ENCODE measurements at regions not wholly inside any gene's neighbourhood (a gene's known extent, or its start where the extent isn't known, plus 50 kb on each side); places are given as distances from the start of the nearest gene placed in this dataset.

- H3K9ac ChIP-seq (ENCODE audit: low read depth, low read length): no peak overlapping the region
- H3K9me3 ChIP-seq (ENCODE audit: control insufficient read depth, insufficient read depth, low read length): no peaks in the 10 kb centered on the region
- H3K36me3 ChIP-seq (ENCODE audit: insufficient read depth, low read length): no peaks in the 10 kb centered on the region
- no peaks in the 10 kb centered on the region for H3K4me1 ChIP-seq (ENCODE audit: insufficient read depth, low read length)
These were observed 2102.3 kb upstream of the AGA start for GRCh38 chr4:179544496-179544895.

DNA sequence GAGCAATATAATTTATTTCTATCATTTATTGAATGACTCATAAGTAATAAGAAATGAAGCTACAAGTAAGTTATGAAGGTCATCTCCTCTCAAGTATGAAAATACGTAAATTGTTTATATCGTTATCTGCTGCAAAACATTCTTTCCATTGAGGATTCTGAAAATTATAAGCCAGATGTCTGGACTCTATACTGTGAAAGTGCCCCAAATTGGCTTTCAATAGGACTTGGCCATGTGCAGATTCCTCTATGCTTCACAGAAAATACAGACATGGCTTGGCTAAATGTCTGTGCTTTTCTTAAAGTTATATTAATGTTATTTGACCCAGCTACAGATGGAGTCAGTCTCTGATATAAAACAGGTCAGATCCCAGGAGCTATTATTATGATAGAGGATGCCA, 2109.9 kb upstream of the AGA start:
- H3K9me3 ChIP-seq (ENCODE audit: control insufficient read depth, insufficient read depth, low read length): no peaks in the 10 kb centered on the region
- H3K36me3 ChIP-seq (ENCODE audit: insufficient read depth, low read length): no peaks in the 10 kb centered on the region
- H3K9ac ChIP-seq (ENCODE audit: low read depth, low read length): no peak overlapping the region
- H3K4me1 ChIP-seq (ENCODE audit: insufficient read depth, low read length): no peaks in the 10 kb centered on the region

- Histone ChIP-seq H3K4me1 (ENCODE audit: insufficient read depth, low read length) (no peaks in the 10 kb centered on the region), H3K9ac (ENCODE audit: low read depth, low read length) (no peak overlapping the region), H3K36me3 (ENCODE audit: insufficient read depth, low read length) (no peaks in the 10 kb centered on the region), H3K9me3 (ENCODE audit: control insufficient read depth, insufficient read depth, low read length) (no peaks in the 10 kb centered on the region; the same call in 1 of the 2 replicates)
These were observed 2121.5 kb upstream of the AGA start for GRCh38 chr4:179563741-179564140.

GRCh38 chr4:179569549-179569948, 2127.3 kb upstream of the AGA start:
- H3K9ac ChIP-seq (ENCODE audit: low read depth, low read length): no peak overlapping the region
- no peaks in the 10 kb centered on the region for H3K36me3 ChIP-seq (ENCODE audit: insufficient read depth, low read length)

DNA sequence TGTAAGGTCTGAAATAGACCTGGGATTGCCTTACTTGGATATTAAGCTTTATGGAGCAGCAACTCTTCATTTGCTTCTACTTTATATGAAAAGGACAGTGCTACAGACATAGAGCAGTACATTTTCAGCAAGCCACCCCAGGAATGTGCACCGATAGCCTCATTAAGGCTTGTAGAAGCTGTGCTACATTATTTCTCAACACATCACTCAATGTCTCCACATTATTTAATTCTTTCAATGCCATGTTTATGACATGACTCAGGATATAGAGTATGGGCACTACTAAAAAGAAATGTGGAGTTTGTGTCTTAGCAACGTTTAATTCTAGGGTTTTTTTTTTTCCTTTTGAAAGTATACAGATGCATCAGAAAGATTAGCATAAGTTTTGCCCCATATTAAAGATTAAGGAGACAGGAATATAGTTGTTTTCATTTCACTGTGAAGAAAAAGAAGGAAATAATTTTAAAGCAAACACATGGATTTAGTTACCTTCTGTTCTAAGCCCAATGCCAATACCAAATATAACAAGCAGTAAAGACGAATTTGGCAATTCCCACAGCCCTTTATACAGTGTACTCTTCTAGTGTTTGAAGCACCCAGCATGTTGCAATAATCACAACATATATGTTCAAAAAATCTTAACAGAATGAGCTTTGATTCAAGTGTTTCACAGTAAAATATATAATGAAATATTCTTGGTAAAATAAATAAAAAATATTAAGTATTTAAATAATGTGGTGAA, 2140.1 kb upstream of the AGA start:
- H3K4me1 ChIP-seq (ENCODE audit: insufficient read depth, low read length): no peaks in the 10 kb centered on the region
- no peak overlapping the region for H3K9ac ChIP-seq (ENCODE audit: low read depth, low read length)
- no peaks in the 10 kb centered on the region for H3K36me3 ChIP-seq (ENCODE audit: insufficient read depth, low read length)
- H3K9me3 ChIP-seq (ENCODE audit: control insufficient read depth, insufficient read depth, low read length): no peaks in the 10 kb centered on the region

More at GRCh38 chr4:179569549-179569948, 2127.3 kb upstream of the AGA start:
- H3K4me1 ChIP-seq (ENCODE audit: insufficient read depth, low read length): no peaks in the 10 kb centered on the region
- peaks cover 4% of the 10 kb centered on the region; the same call in 1 of the 2 replicates for H3K9me3 ChIP-seq (ENCODE audit: control insufficient read depth, insufficient read depth, low read length)

- Histone ChIP-seq H3K9me3 (ENCODE audit: control insufficient read depth, insufficient read depth, low read length) (no peaks in the 10 kb centered on the region), H3K4me1 (ENCODE audit: insufficient read depth, low read length) (no peaks in the 10 kb centered on the region), H3K36me3 (ENCODE audit: insufficient read depth, low read length) (no peaks in the 10 kb centered on the region), H3K9ac (ENCODE audit: low read depth, low read length) (no peak overlapping the region)
These were observed 2141.0 kb upstream of the AGA start for GRCh38 chr4:179583221-179583620.

DNA sequence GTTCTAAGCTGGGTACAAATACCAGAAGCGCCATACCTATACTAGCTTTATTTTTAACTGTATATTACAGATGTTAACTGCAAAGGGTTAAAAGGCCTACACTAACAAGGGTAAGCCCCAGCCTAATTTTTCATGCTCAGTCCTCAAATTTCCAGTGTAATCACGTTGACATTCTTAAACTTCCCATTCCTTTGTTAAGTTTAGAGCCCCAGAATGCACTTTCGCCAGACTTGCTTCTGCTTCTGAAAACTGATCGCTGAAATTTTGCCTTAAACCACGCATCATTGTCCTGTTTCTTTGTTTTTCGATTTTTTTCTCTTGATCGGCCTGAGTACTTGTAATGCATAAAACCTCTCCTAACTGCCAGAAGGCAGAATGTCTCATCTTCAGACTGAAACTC, 2141.9 kb upstream of the AGA start:
- Histone ChIP-seq H3K4me1 (ENCODE audit: insufficient read depth, low read length) (no peaks in the 10 kb centered on the region), H3K9me3 (ENCODE audit: control insufficient read depth, insufficient read depth, low read length) (no peaks in the 10 kb centered on the region), H3K9ac (ENCODE audit: low read depth, low read length) (no peak overlapping the region), H3K36me3 (ENCODE audit: insufficient read depth, low read length) (no peaks in the 10 kb centered on the region)

GRCh38 chr4:179585761-179586160, 2143.5 kb upstream of the AGA start:
- Histone ChIP-seq H3K36me3 (ENCODE audit: insufficient read depth, low read length) (no peaks in the 10 kb centered on the region), H3K4me1 (ENCODE audit: insufficient read depth, low read length) (no peaks in the 10 kb centered on the region), H3K9ac (ENCODE audit: low read depth, low read length) (no peak overlapping the region), H3K9me3 (ENCODE audit: control insufficient read depth, insufficient read depth, low read length) (no peaks in the 10 kb centered on the region)

- Histone ChIP-seq H3K9me3 (ENCODE audit: control insufficient read depth, insufficient read depth, low read length) (no peaks in the 10 kb centered on the region; the same call in 1 of the 2 replicates), H3K4me1 (ENCODE audit: insufficient read depth, low read length) (no peaks in the 10 kb centered on the region), H3K9ac (ENCODE audit: low read depth, low read length) (no peak overlapping the region), H3K36me3 (ENCODE audit: insufficient read depth, low read length) (no peaks in the 10 kb centered on the region)
These were observed 2144.2 kb upstream of the AGA start for GRCh38 chr4:179586460-179586859.

DNA sequence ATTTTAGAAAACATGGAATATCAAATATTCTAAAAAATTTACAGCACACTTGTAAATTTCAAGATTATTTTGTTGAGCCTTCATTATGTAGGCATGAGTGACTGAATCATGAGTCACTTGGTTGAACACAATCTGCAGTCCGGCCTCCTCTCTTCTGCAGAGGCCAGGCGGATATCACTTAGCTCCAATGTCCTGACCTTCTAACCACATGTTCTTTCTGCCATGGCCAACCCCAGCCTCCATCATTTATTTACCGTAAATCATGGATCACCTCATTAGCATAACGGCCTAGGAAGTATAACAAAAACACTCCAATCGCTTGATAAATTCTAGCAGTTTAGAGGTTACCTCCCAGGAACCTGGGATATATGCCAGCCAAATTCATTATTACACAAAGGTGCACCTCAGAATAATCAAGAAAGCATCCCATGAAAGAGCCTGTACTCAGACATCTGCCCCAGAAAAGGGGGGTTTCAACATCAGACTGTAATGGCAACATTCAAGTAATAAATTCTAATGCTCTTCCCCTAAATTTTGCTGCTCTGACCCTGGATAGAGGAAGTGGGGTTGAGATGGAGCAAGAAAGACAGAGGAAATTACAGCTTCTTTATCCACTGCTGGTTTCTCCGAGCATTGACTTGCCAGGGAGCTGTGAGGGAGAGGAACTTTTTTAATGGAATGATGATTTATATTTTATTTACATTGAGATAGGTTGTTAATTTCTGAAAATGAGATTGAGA, 2153.6 kb upstream of the AGA start:
- Histone ChIP-seq H3K9ac (ENCODE audit: low read depth, low read length) (no peak overlapping the region), H3K9me3 (ENCODE audit: control insufficient read depth, insufficient read depth, low read length) (peaks cover 2% of the 10 kb centered on the region; the same call in 1 of the 2 replicates), H3K36me3 (ENCODE audit: insufficient read depth, low read length) (no peaks in the 10 kb centered on the region), H3K4me1 (ENCODE audit: insufficient read depth, low read length) (no peaks in the 10 kb centered on the region)

- no peaks in the 10 kb centered on the region for H3K4me1 ChIP-seq (ENCODE audit: insufficient read depth, low read length)
- no peak overlapping the region for H3K9ac ChIP-seq (ENCODE audit: low read depth, low read length)
- H3K36me3 ChIP-seq (ENCODE audit: insufficient read depth, low read length): no peaks in the 10 kb centered on the region
- H3K9me3 ChIP-seq (ENCODE audit: control insufficient read depth, insufficient read depth, low read length): 0 out of 2 replicates have a peak, but pooled peaks cover 2% of the 10 kb centered on the region
These were observed 2154.4 kb upstream of the AGA start for GRCh38 chr4:179596621-179597020.

DNA sequence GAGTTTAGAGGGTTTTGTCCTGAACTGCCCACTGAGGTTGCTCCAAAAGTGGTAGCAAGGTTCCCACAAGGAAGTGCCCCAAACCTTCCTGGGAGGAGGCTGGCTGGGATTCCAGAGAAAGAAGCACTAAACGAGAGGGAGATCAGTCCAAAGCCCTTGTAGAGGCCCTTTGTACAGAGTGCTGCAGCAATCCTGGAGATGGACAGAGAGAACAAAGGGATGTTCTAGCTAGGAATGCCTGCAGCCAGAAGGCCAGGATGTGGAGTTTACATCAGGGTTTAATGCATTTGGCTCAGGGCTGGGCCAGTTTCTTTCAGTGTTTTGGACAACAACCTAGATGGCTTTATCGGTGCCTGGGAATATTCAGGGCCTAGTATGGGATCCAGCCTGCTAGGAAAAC, 2155.1 kb upstream of the AGA start:
- Histone ChIP-seq H3K4me1 (ENCODE audit: insufficient read depth, low read length) (no peaks in the 10 kb centered on the region), H3K9me3 (ENCODE audit: control insufficient read depth, insufficient read depth, low read length) (0 out of 2 replicates have a peak, but pooled peaks cover 2% of the 10 kb centered on the region), H3K36me3 (ENCODE audit: insufficient read depth, low read length) (no peaks in the 10 kb centered on the region), H3K9ac (ENCODE audit: low read depth, low read length) (no peak overlapping the region)

- no peaks in the 10 kb centered on the region for H3K4me1 ChIP-seq (ENCODE audit: insufficient read depth, low read length)
These were observed 2159.4 kb upstream of the AGA start for GRCh38 chr4:179601671-179602070.

GRCh38 chr4:179605196-179605595, 2163.0 kb upstream of the AGA start:
- Histone ChIP-seq H3K9me3 (ENCODE audit: control insufficient read depth, insufficient read depth, low read length) (no peaks in the 10 kb centered on the region), H3K9ac (ENCODE audit: low read depth, low read length) (no peak overlapping the region), H3K4me1 (ENCODE audit: insufficient read depth, low read length) (no peaks in the 10 kb centered on the region), H3K36me3 (ENCODE audit: insufficient read depth, low read length) (no peaks in the 10 kb centered on the region)

More at GRCh38 chr4:179601671-179602070, 2159.4 kb upstream of the AGA start:
- no peaks in the 10 kb centered on the region for H3K9me3 ChIP-seq (ENCODE audit: control insufficient read depth, insufficient read depth, low read length)
- no peak overlapping the region for H3K9ac ChIP-seq (ENCODE audit: low read depth, low read length)
- H3K36me3 ChIP-seq (ENCODE audit: insufficient read depth, low read length): no peaks in the 10 kb centered on the region

DNA sequence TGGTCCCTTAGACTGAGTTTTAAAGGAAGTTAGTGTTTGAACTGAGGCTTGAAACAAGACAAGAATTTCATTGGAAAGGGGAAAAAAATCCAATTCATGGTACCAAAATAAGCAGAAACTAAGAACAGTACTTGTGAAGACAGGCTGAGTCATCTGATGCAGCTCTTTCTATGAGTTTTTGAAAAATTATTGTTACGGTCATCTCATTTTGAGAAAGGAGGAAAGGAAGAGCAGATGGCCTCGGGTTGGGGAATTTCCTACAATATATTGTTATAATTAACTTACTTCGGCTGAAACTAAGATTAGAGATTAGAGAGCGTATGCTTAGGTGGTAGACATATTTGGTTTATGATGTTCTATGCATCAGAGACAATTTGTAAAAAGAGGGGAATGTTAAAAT, 2164.8 kb upstream of the AGA start:
- no peak overlapping the region for H3K9ac ChIP-seq (ENCODE audit: low read depth, low read length)
- H3K9me3 ChIP-seq (ENCODE audit: control insufficient read depth, insufficient read depth, low read length): no peaks in the 10 kb centered on the region
- no peaks in the 10 kb centered on the region for H3K36me3 ChIP-seq (ENCODE audit: insufficient read depth, low read length)
- H3K4me1 ChIP-seq (ENCODE audit: insufficient read depth, low read length): no peaks in the 10 kb centered on the region
